K562 (cell line): ENCODE measurements at regions not wholly inside any gene's neighbourhood (a gene's known extent, or its start where the extent isn't known, plus 50 kb on each side); places are given as distances from the start of the nearest gene placed in this dataset.

Experiments
- CREB3L1 ChIP-seq: fragments of 450-650 bp; IDR thresholded peaks from 2 replicates; pipeline ENCODE4 v1.6.1; 2014; ENCODE audit warnings: low read depth, mild to moderate bottlenecking, moderate library complexity, borderline replicate concordance
- CTCF ChIP-seq, 3 experiments: IDR thresholded peaks in 2 of 3; conservative IDR thresholded peaks in 1 of 3; 2 replicates each; pipeline ENCODE4 v1.5.1; 2011 to 2012; ENCODE audit warnings: low read length in 3 of 3, mild to moderate bottlenecking in 3 of 3, control low read depth in 2 of 3, improper control_type of control experiment in 1 of 3, inconsistent platforms in 1 of 3, low read depth in 1 of 3, mixed read lengths in 1 of 3, moderate library complexity in 1 of 3; ENCODE audit not compliant: insufficient read depth in 2 of 3
- HDAC6 ChIP-seq: IDR thresholded peaks from 2 replicates; pipeline ENCODE4 v1.6.1; 2012; ENCODE audit warnings: low read depth, mild to moderate bottlenecking, control low read depth, inconsistent platforms, low read length, moderate library complexity
- HLTF ChIP-seq: fragments of 450-650 bp; IDR thresholded peaks from 2 replicates; pipeline ENCODE4 v1.6.1; 2016
- MITF ChIP-seq: IDR thresholded peaks from 2 replicates; pipeline ENCODE4 v1.6.1; 2014; ENCODE audit warnings: antibody characterized with exemption
- PYGO2 ChIP-seq: fragments of 450-650 bp; IDR thresholded peaks from 2 replicates; pipeline ENCODE4 v1.6.1; 2016; ENCODE audit warnings: mild to moderate bottlenecking, missing genetic modification characterization, moderate library complexity, missing compliant biosample characterization
- SOX6 ChIP-seq: fragments of 450-650 bp; IDR thresholded peaks from 2 replicates; pipeline ENCODE4 v1.6.1; 2014; ENCODE audit warnings: mild to moderate bottlenecking
- ZNF212 ChIP-seq: fragments of 450-650 bp; formaldehyde crosslinking; IDR thresholded peaks from 2 replicates; pipeline ENCODE4 v1.4.0; 2020; ENCODE audit warnings: mild to moderate bottlenecking

GRCh38 chr3:193816028-193816395 is 223.0 kb downstream of the OPA1 start (continued):
- no peak for TF ChIP-seq MITF
- TF ChIP-seq HDAC6, result no peak
- no peak for TF ChIP-seq HLTF
- TF ChIP-seq SOX6, result no peak
- no peak for TF ChIP-seq PYGO2
- TF ChIP-seq CREB3L1, result no peak
- no peak for TF ChIP-seq ZNF212 (CRISPR knock-in tag)
- TF ChIP-seq CTCF (IDR thresholded peaks at IDR 0.05 in 2 of 3, conservative IDR thresholded peaks at IDR 0.05 in 1 of 3; ENCODE audit: insufficient read depth in 2 of 3, low read depth in 1 of 3, low read length in 3 of 3), result no peak
